Muscle layer of colon (tissue), 2 donors: ENCODE measurements at regions not wholly inside any gene's neighbourhood (a gene's known extent, or its start where the extent isn't known, plus 50 kb on each side); places are given as distances from the start of the nearest gene placed in this dataset.

Experiments
- H3K27ac ChIP-seq: one replicate; pipeline ENCODE4 v1.7.0; 2013; ENCODE audit warnings: low read depth, mild to moderate bottlenecking, low read length, moderate library complexity
- H3K27me3 ChIP-seq, 2 donors: one replicate each; pipeline ENCODE4 v1.7.0; 2013; ENCODE audit warnings: low read length in 2 of 2, mild to moderate bottlenecking in 2 of 2; ENCODE audit not compliant: insufficient read depth in 2 of 2, control insufficient read depth in 1 of 2
- H3K36me3 ChIP-seq: one replicate; pipeline ENCODE4 v1.7.0; 2013; ENCODE audit warnings: mild to moderate bottlenecking, low read length; ENCODE audit not compliant: insufficient read depth
- H3K4me1 ChIP-seq: one replicate; pipeline ENCODE4 v1.7.0; 2013; ENCODE audit warnings: mild to moderate bottlenecking, low read length; ENCODE audit not compliant: insufficient read depth
- H3K4me3 ChIP-seq, 2 donors: one replicate each; pipeline ENCODE4 v1.7.0; 2013; ENCODE audit warnings: low read length in 2 of 2, low read depth in 1 of 2, mild to moderate bottlenecking in 1 of 2, moderate library complexity in 1 of 2
- H3K9ac ChIP-seq: one replicate; pipeline ENCODE4 v1.7.0; 2013; ENCODE audit warnings: low read length
- H3K9me3 ChIP-seq: one replicate; pipeline ENCODE4 v1.7.0; 2013; ENCODE audit warnings: mild to moderate bottlenecking, low read length
- donor health status: abdominal sarcoma.
- donor health status: Adenocarcinoma of cecum.

DNA sequence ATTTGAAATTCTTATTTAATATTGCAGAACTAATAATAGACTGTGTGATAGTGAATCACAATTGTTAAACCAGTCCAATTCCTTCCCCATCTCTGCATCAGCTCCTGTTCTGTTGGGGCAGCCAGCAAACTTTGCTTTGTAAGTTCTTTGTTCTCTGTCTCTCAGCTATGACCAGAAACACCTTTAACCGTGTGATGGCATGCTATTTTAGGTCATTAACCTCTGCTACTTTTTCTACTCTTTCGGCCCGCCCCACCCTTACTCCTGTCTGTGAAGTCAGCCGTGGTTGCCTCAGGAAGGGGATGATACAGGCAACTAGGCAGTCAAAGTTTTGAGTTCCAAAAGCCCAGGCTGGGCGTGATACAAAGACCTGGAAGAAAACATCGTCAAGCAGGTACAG lies 51.3 kb upstream of the EGFL6 start:
- no peak overlapping the region for H3K27ac ChIP-seq
- H3K27me3 ChIP-seq = no peaks in the 10 kb centered on the region
- H3K4me3 ChIP-seq = no peak overlapping the region
- no peak overlapping the region for H3K9ac ChIP-seq
- no peaks in the 10 kb centered on the region for H3K9me3 ChIP-seq
- no peaks in the 10 kb centered on the region for H3K36me3 ChIP-seq
- no peaks in the 10 kb centered on the region for H3K4me1 ChIP-seq

DNA sequence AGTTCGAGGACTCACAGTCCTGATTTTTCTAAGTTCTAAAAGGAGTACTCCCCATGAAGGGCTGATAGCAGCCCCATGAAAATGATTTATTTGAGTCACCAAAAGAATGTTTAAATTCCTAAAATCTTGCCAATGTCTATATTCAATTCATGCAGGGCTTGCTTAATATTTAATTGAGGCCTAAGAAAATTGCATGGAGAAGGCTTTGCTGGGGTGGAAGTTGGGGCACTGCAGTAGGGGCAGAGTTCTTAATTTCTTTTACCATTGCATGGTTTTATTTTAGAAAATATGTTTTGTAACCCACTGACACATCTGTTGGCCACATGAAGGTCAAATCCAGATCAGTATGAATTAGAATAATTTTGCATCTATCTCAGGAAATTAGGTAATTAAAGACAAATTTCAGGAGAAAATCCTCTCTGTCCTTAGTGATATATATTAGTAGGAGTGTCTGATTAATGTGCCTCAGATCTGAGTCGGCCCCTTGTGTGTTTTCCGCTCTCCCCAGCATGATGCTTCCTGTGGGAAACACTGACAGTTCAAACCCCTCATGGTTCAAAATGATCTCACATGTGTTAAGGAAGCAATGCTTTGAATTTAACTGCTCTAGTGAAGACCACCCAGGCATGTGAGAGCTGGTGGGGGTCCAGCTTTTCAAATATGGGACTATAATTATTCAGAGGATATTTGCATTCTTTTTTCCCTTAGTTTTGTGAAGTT lies 54.0 kb upstream of the EGFL6 start:
- H3K4me1 ChIP-seq = no peaks in the 10 kb centered on the region
- H3K9me3 ChIP-seq = no peaks in the 10 kb centered on the region
- no peak overlapping the region for H3K4me3 ChIP-seq
- H3K27me3 ChIP-seq = peaks cover 0 to 8% of the 10 kb centered on the region in 2 donors
- no peaks in the 10 kb centered on the region for H3K36me3 ChIP-seq
- H3K27ac ChIP-seq = no peak overlapping the region
- H3K9ac ChIP-seq = no peak overlapping the region

DNA sequence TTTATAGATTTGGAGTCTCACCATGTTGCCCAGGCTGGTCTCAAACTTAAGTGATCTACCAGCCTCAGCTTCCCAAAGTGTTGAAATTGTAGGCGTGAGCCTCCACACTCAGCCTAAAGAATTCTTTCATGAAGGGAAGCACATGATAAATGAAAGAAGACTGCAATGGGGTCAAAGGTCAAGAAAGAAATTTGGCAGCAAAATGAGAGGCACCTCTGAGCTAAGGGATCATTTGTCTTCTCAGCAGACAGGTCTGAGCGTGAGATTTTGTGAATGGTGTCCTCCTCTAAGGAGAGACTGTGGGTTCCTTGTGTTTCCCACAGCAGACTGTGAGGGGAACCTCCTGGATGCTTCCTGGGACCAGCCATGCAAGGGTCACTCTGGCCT lies 57.5 kb upstream of the EGFL6 start:
- peaks cover 0 to 8% of the 10 kb centered on the region in 2 donors for H3K27me3 ChIP-seq
- no peak overlapping the region for H3K4me3 ChIP-seq
- no peaks in the 10 kb centered on the region for H3K36me3 ChIP-seq
- H3K9me3 ChIP-seq = no peaks in the 10 kb centered on the region
- H3K4me1 ChIP-seq = no peaks in the 10 kb centered on the region
- no peak overlapping the region for H3K27ac ChIP-seq
- no peak overlapping the region for H3K9ac ChIP-seq

DNA sequence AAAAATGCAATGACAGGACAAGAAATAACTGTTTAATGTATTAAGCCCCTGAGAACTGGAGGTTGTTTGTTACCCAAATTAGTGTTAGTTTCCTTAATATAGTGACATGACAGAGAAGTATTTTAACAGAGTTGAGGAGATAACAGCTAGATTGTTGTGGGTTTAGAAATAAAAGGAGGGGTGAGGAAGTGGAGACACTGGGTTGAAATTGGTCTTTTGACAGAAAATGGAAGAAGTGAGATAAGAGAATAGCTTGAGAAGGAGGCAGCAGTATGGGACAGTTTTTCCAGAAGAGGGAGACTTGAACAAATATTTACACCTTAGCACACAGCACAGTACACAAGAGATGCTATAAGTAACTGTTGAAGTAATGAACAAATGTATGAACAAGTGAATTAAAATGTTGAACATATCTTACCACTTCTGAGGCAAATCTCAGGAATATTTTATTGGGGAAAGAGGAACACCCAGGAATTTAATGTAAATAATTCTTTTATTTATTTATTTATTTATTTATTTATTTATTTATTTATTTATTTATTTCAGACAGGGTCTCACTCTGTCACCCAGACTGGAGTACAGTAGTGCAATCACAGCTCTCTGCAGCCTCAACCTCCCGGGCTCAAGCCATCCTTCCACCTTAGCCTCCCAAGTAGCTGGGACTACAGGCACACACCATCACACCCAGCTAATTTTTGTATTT lies 58.0 kb upstream of the EGFL6 start:
- no peak overlapping the region for H3K9ac ChIP-seq
- H3K4me3 ChIP-seq = no peak overlapping the region
- no peaks in the 10 kb centered on the region for H3K4me1 ChIP-seq
- no peak overlapping the region for H3K27ac ChIP-seq
- H3K9me3 ChIP-seq = no peaks in the 10 kb centered on the region
- no peaks in the 10 kb centered on the region for H3K36me3 ChIP-seq
- peaks cover 0 to 9% of the 10 kb centered on the region in 2 donors for H3K27me3 ChIP-seq

DNA sequence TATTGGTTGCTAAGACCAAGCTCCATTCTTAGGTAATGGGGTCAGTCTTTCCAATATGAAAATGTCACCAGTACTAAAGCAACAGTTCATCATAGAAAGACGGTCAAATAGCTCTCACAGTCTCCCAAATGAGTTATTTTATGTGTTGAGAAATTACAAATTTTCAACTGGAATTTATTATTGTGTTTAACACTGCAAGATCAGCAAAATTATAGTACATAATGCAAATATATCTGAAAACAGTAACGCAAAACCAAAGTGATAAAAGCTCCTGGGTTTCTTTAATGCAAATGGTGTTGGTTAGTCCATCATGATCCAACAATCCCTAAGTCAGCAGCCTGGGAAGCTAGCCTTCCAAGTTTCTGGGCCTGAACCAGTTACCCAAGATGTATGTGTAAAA lies 61.5 kb upstream of the EGFL6 start:
- no peaks in the 10 kb centered on the region for H3K36me3 ChIP-seq
- H3K27ac ChIP-seq = no peak overlapping the region
- no peak overlapping the region for H3K4me3 ChIP-seq
- no peak overlapping the region for H3K9ac ChIP-seq
- peaks cover 0 to 16% of the 10 kb centered on the region in 2 donors for H3K27me3 ChIP-seq
- no peaks in the 10 kb centered on the region for H3K9me3 ChIP-seq
- no peaks in the 10 kb centered on the region for H3K4me1 ChIP-seq

DNA sequence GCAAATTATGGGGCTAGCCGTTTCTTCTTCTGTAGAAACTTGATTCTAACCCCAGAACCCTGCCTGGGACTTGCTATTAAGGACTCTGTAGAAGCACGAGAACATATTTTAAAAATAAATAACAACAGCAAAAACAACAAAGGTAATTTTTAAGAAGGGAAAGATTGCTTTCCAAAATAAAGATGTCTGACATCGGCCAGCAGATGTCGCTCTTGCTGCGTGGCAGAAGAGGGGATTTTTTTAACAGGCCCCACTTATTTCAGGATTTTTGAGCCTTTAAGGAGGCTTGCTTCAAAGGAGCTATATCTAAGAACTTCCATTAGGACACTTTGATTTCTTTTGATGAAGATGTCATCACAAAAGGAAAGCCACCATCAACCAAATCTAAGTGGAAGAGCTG lies 62.8 kb upstream of the EGFL6 start:
- no peaks in the 10 kb centered on the region for H3K36me3 ChIP-seq
- no peak overlapping the region for H3K4me3 ChIP-seq
- no peaks in the 10 kb centered on the region for H3K4me1 ChIP-seq
- H3K9ac ChIP-seq = no peak overlapping the region
- no peaks in the 10 kb centered on the region for H3K9me3 ChIP-seq
- peaks cover 0 to 9% of the 10 kb centered on the region in 2 donors for H3K27me3 ChIP-seq
- H3K27ac ChIP-seq = no peak overlapping the region

DNA sequence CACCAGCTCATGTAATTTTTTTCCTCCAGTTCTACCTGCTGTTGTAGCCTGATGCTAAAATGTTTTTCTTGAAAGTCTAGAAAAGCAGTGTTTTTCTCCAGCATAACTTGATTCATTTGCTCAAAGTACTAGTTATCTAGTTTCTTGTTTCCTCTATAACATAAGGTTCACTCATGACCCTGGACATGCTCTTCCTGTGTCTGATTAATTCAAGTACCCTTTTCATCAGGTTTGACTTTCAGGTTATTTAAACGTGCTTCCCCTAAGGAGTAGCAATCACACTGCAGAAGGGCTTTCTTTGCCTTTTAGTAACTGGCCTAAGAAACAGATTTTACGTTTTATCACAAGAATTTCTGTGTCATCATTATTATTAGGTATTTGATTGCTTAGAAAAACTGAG lies 66.8 kb upstream of the EGFL6 start:
- Histone ChIP-seq H3K9me3 (no peaks in the 10 kb centered on the region), H3K27me3 (peaks cover 0 to 9% of the 10 kb centered on the region in 2 donors), H3K36me3 (no peaks in the 10 kb centered on the region), H3K4me1 (no peaks in the 10 kb centered on the region), H3K4me3 (no peak overlapping the region), H3K9ac (no peak overlapping the region), H3K27ac (no peak overlapping the region)

DNA sequence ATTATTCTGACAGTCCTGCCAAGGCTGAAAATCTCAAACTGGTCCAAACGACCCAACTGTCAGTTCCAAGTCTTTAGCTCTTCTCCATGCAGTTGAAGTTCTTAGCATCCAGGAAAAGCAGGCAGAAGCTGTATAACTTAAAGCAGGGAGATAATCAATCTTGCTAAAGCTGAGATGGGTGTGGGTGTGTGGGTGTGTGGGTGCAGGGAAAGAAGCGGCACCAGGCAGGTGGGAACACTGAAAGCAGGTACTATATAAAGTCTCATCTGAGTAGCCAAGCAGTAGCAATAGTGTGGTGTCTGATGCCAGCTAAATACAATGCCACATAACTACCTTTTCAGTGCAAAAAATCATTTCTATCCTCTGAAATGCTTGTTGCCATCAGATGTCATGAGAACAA lies 69.7 kb upstream of the EGFL6 start:
- Histone ChIP-seq H3K9me3 (no peaks in the 10 kb centered on the region), H3K36me3 (no peaks in the 10 kb centered on the region), H3K4me3 (no peak overlapping the region), H3K9ac (no peak overlapping the region), H3K4me1 (no peaks in the 10 kb centered on the region), H3K27ac (no peak overlapping the region), H3K27me3 (no peaks in the 10 kb centered on the region)

DNA sequence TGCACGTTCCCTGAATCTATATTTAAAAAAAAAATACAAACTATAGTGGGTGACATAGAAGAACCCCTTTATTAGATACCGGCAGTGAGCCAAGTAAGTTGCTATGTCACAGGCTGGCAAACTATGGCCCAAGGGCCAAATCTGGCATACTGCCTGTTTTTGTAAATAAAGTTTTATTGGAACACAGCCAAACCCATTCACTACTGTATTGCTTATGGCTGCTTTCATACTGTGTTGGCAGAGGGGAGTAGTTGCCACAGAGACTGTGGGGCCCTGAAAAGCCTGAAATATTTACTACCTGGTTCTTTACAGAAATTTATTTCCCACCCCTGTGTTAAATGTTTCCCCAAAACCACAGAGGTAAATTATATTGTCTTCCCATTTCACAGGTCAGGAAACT lies 71.2 kb upstream of the EGFL6 start:
- Histone ChIP-seq H3K36me3 (no peaks in the 10 kb centered on the region), H3K4me1 (no peaks in the 10 kb centered on the region), H3K4me3 (no peak overlapping the region), H3K27me3 (no peaks in the 10 kb centered on the region), H3K27ac (no peak overlapping the region), H3K9ac (no peak overlapping the region), H3K9me3 (no peaks in the 10 kb centered on the region)

DNA sequence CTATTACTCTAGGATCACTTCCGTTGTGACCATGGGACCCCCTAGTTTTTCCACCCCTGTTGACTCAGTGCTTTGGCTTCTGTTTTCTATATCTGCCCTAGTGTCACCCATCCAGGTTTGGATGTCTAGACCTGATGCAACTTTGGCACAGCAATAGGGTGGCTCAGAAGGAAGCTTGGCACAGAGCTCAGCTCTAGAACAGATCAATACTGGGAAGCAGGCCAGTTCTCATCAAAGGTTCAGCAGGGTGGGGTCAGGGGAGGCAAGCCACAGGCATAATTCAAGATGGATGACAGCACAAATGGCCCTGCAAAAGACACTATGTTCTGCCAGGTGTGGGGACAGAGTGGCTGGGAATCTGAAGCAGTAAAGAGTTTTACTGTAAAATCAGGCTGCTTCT lies 74.2 kb upstream of the EGFL6 start:
- Histone ChIP-seq H3K27me3 (no peaks in the 10 kb centered on the region), H3K4me3 (no peak overlapping the region), H3K36me3 (no peaks in the 10 kb centered on the region), H3K9ac (no peak overlapping the region), H3K4me1 (no peaks in the 10 kb centered on the region), H3K27ac (no peak overlapping the region), H3K9me3 (no peaks in the 10 kb centered on the region)

DNA sequence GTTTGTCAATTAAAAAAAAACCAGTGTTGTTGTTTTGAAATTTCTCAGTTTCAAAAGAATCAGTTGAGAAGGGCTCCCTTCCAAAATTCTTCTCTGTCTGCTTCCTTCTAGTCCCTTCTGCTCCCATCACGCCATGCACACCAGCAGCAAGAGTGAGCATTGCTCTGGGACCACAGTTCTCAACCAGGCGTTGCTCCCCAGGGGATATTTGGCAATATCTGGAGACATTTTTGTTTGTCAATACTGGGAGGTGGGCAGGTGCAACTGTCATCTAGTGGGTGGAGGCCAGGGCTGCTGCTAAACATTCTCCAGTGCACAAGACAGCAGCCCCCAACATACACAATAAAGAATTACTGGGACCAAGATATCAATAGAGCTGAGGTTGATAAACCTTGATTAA lies 74.8 kb upstream of the EGFL6 start:
- H3K4me1 ChIP-seq = no peaks in the 10 kb centered on the region
- H3K27me3 ChIP-seq = no peaks in the 10 kb centered on the region
- H3K4me3 ChIP-seq = no peak overlapping the region
- no peaks in the 10 kb centered on the region for H3K36me3 ChIP-seq
- no peak overlapping the region for H3K27ac ChIP-seq
- no peaks in the 10 kb centered on the region for H3K9me3 ChIP-seq
- no peak overlapping the region for H3K9ac ChIP-seq

DNA sequence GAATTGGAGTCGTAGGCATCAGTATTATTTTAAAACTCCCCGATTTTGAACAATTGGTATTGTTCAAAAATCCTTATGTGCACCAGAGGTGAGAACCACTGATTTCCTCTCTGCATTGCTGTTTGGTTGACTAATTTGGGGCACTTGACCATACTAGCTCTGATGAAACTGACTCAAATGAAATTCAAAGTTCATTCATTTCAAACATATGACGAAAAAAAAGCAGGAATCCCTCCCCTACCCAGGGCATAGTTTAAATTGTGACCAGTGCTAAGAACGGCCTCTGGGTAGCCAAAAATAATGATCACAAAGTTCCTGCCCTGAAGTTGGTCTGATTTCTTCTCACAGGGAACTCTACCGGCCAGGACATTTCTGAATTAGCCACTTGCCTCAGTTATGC lies 75.7 kb upstream of the EGFL6 start:
- Histone ChIP-seq H3K9ac (no peak overlapping the region), H3K4me3 (no peak overlapping the region), H3K36me3 (no peaks in the 10 kb centered on the region), H3K27me3 (no peaks in the 10 kb centered on the region), H3K27ac (no peak overlapping the region), H3K9me3 (no peaks in the 10 kb centered on the region), H3K4me1 (no peaks in the 10 kb centered on the region)
